Parathyroid adenoma (tissue), 2 donors: ENCODE measurements at regions not wholly inside any gene's neighbourhood (a gene's known extent, or its start where the extent isn't known, plus 50 kb on each side); places are given as distances from the start of the nearest gene placed in this dataset.
"Not testable (repeated sequence)": the region's sequence is repeated elsewhere in the genome, so short reads cannot be mapped to it uniquely, and the experiment has no call there.

Source experiments
- H2AFZ ChIP-seq: fragments of 300-600 bp; sonication (generic); one replicate; pipeline ENCODE4 v1.7.0; 2017; ENCODE audit warnings: antibody characterized with exemption, mild to moderate bottlenecking
- H3K27ac ChIP-seq: fragments of 300-600 bp; sonication (generic); one replicate; pipeline ENCODE4 v1.7.0; 2017
- H3K27me3 ChIP-seq: fragments of 300-600 bp; sonication (generic); one replicate; pipeline ENCODE4 v1.7.0; 2017; ENCODE audit warnings: low read length; ENCODE audit not compliant: control insufficient read depth, insufficient read depth
- H3K36me3 ChIP-seq: fragments of 300-600 bp; sonication (generic); one replicate; pipeline ENCODE4 v1.7.0; 2017; ENCODE audit warnings: low read length; ENCODE audit not compliant: control insufficient read depth, insufficient read depth
- H3K4me1 ChIP-seq: fragments of 300-600 bp; sonication (generic); one replicate; pipeline ENCODE4 v1.7.0; 2017; ENCODE audit warnings: control low read depth
- H3K4me2 ChIP-seq: fragments of 300-600 bp; sonication (generic); one replicate; pipeline ENCODE4 v1.7.0; 2017; ENCODE audit warnings: low read length
- H3K4me3 ChIP-seq: fragments of 300-600 bp; sonication (generic); one replicate; pipeline ENCODE4 v1.7.0; 2017; ENCODE audit warnings: low read depth, low read length
- H3K79me2 ChIP-seq: fragments of 300-600 bp; sonication (generic); one replicate; pipeline ENCODE4 v1.7.0; 2017; ENCODE audit warnings: control low read depth
- H3K9ac ChIP-seq: fragments of 300-600 bp; sonication (generic); one replicate; pipeline ENCODE4 v1.7.0; 2017; ENCODE audit warnings: mild to moderate bottlenecking
- H3K9me3 ChIP-seq: fragments of 300-600 bp; sonication (generic); one replicate; pipeline ENCODE4 v1.7.0; 2017; ENCODE audit warnings: low read length; ENCODE audit not compliant: control insufficient read depth
- CTCF ChIP-seq: fragments of 300-600 bp; sonication (generic); IDR thresholded peaks from one replicate; pipeline ENCODE4 v1.7.0; 2017; ENCODE audit warnings: antibody characterized with exemption, mild to moderate bottlenecking
- donor health status: primary hyperparathyroidism.

- H3K9ac ChIP-seq: no peak overlapping the region
- H3K9me3 ChIP-seq: no peaks in the 10 kb centered on the region
- no peaks in the 10 kb centered on the region for H3K36me3 ChIP-seq
- H3K79me2 ChIP-seq: no peaks in the 10 kb centered on the region
- H3K4me3 ChIP-seq: no peak overlapping the region
- no peaks in the 10 kb centered on the region for H3K27me3 ChIP-seq
- H3K4me1 ChIP-seq: no peaks in the 10 kb centered on the region
- H3K4me2 ChIP-seq: no peak overlapping the region
- H2AFZ ChIP-seq: no peak overlapping the region
- no peak for TF ChIP-seq CTCF
- H3K27ac ChIP-seq: no peak overlapping the region
Measured at GRCh38 chr2:150256736-150257135, 230.7 kb downstream of the RND3 start.

GRCh38 chr2:150255528-150255927, 231.9 kb downstream of the RND3 start:
- no peaks in the 10 kb centered on the region for H3K79me2 ChIP-seq
- H3K9ac ChIP-seq: no peak overlapping the region
- H3K4me2 ChIP-seq: no peak overlapping the region
- H3K36me3 ChIP-seq: no peaks in the 10 kb centered on the region
- no peaks in the 10 kb centered on the region for H3K27me3 ChIP-seq
- no peak overlapping the region for H2AFZ ChIP-seq
- no peak overlapping the region for H3K4me3 ChIP-seq
- no peaks in the 10 kb centered on the region for H3K9me3 ChIP-seq
- no peak overlapping the region for H3K27ac ChIP-seq
- TF ChIP-seq CTCF: no peak
- no peaks in the 10 kb centered on the region for H3K4me1 ChIP-seq

GRCh38 chr2:150249735-150250134, 237.7 kb downstream of the RND3 start:
- not testable (repeated sequence) for H3K27me3 ChIP-seq, H3K4me2 ChIP-seq, H3K79me2 ChIP-seq, H3K9me3 ChIP-seq, H3K27ac ChIP-seq, H3K4me1 ChIP-seq, H2AFZ ChIP-seq, H3K4me3 ChIP-seq, H3K9ac ChIP-seq, H3K36me3 ChIP-seq

GRCh38 chr2:150247481-150247880, 240.0 kb downstream of the RND3 start:
- H3K4me1 ChIP-seq: no peaks in the 10 kb centered on the region
- H3K27ac ChIP-seq: no peak overlapping the region
- H3K27me3 ChIP-seq: no peaks in the 10 kb centered on the region
- H3K9ac ChIP-seq: no peak overlapping the region
- no peak for TF ChIP-seq CTCF
- no peaks in the 10 kb centered on the region for H3K79me2 ChIP-seq
- no peaks in the 10 kb centered on the region for H3K9me3 ChIP-seq
- H2AFZ ChIP-seq: no peak overlapping the region
- no peak overlapping the region for H3K4me3 ChIP-seq
- no peak overlapping the region for H3K4me2 ChIP-seq
- no peaks in the 10 kb centered on the region for H3K36me3 ChIP-seq

DNA sequence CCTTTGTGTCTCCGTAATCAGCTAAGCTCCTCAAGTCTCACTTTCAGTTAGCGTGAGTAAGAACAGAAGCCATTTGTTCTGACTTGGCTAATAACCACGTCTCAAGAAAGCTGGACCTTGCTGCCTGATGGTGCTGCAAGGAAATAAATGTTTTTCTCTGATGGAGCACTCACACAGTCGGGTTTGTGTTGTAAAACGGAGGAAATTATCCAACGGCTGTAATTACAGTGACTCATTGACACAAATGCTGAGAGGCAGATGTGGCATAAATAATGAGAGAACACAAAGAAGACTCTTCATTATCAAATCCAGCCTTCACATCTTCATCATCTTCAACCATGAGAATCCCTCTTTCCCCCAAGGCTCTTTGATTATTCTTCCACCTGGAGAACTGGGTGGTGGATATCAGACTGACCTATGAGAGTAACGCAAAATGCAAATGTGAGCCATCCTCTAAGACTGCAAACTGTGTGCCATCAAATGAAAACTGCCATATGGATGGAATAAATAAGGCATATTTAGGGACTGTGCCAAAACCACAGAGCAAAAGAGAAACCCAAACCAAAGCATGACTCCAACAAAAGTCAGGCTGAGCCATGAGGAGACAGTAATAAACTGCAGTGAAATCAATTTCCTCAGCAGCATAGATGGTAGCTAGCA, 252.6 kb downstream of the RND3 start:
- Histone ChIP-seq H3K9ac (no peak overlapping the region), H3K27me3 (no peaks in the 10 kb centered on the region), H3K27ac (no peak overlapping the region), H3K4me3 (no peak overlapping the region), H3K4me1 (no peaks in the 10 kb centered on the region), H2AFZ (no peak overlapping the region), H3K9me3 (no peaks in the 10 kb centered on the region), H3K79me2 (no peaks in the 10 kb centered on the region), H3K4me2 (no peak overlapping the region), H3K36me3 (no peaks in the 10 kb centered on the region)
- no peak for TF ChIP-seq CTCF
